Femur (tissue), 1 donor: ENCODE measurements at regions not wholly inside any gene's neighbourhood (a gene's known extent, or its start where the extent isn't known, plus 50 kb on each side); places are given as distances from the start of the nearest gene placed in this dataset.
"Not testable (repeated sequence)": the region's sequence is repeated elsewhere in the genome, so short reads cannot be mapped to it uniquely, and the experiment has no call there.

Experiments
- DNase-seq: peaks from one replicate; pipeline ENCODE4 v3.0.0-alpha.2; 2017

DNA sequence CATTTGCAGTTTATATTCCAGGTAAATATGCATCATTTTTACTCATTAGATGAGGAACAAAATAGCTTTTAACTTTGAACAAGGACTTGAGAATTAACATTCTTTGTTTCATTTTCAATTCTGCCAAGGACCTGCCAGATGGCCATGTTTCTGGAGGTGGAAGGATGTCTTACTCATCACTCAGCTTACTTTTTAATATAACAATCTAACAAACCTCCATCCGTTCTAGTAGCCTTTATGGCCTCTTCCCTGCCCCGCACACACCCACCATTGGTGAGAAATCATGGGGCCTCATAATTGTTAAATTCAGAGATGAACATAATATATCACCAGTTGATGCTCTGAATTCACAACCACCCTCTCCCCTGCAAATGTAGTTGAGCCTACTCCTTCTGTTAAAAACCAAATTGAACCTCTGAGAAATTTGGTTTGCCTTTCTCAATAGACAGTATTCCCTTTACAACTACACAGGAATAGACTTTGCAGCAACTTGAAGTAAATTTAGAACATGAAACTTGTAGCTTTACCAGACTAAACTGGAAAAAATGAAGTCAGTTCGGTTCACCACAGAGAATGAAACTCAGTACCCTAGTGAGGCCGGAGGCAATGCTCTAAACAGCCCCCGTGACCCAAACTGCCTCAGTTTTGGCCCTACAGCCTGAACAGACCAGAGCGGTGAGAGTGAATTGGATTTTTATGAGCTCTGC, 50.1 kb upstream of the ACSL4 start:
- DNase-seq, result no peak

DNA sequence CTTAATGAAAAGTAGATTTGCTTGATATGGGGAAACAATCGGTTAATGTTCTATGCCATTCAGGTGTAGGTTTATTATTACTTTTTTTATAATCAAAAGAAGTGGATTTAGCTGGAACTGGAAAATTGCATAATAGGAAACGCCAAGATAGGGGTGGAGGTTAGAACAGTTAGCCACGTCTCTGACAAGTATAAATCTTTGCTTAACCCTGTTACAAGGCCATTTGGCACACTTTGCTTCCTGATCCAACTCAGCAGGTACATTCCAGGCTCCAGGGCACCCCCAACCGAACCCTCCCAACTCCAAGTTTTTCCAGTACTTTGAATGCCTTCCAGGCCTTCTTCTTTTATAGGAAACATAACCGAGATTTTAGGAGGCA, 50.6 kb upstream of the ACSL4 start:
- no peak for DNase-seq

DNA sequence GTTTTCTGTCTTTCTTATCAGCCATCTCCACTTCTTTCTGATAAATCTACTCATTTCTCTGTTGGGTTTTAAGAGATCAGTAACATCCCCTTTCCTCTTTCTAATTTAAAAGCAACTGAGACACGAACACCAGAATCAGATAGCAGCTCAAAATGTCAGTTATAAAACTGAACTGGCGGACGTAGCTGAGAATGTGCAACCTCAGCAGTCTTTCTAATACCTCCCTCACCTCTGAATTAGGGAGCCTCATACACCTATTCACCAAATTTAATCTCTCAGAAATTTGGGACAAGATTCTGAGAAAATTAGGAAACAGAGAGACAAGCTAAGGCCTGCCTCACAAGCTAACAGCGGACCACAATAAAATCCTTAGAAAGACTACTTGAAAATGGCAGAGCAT, 52.0 kb upstream of the ACSL4 start:
- no peak for DNase-seq

DNA sequence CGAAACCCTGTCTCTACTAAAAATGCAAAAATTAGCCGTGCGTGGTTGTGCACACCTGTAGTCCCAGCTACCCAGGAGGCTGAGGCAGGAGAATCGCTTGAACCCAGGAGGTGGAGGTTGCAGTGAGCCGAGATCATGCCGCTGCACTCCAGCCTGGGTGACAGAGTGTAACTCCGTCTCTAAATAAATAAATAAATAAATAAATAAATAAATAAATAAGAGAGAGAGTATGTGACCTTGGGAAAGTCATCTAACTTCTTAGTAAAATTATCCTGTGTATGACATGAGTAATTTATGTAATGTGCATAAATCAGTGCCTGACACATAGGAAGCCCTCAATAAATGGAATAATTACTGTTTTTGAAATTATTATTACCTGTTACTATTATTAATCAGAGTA, 57.5 kb upstream of the ACSL4 start:
- DNase-seq, result not testable (repeated sequence)

DNA sequence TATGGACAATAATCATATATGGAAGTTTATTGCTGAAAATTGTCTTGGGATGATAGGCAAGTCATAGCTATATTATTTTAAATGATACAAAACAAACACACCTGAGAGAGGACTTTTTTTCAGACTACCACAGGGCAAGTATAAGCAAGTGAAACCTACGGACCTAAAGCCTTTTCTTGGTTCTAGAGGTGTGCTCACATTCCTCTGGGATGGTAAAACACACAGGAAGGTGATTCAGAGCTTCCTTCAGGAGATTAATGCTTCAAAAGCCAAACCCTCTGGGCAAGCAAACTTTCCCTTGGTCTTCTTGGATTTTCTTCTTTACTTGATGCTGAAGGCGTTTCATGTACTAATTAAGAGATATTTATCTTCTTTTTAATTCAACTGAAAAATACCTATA, 60.1 kb upstream of the ACSL4 start:
- DNase-seq, result no peak

DNA sequence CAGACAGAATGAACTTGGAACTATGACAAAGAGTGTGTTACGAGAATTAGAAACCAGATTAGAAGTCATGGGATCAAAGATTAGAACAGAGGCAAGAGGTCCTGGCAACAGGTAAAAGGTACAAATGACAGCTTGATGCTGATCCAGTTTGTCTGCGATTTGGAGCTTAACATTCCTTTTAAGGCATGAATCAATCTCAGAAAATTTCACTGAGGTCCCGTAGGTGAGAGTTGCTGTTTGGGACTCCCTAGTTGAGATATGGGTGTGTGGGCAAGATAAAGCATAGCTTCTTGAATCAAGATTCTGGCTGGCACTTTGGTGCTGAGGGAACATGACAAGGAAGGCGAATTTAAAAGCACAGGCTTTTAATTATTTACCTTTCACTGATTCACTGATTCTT, 62.6 kb upstream of the ACSL4 start:
- DNase-seq, result no peak

DNA sequence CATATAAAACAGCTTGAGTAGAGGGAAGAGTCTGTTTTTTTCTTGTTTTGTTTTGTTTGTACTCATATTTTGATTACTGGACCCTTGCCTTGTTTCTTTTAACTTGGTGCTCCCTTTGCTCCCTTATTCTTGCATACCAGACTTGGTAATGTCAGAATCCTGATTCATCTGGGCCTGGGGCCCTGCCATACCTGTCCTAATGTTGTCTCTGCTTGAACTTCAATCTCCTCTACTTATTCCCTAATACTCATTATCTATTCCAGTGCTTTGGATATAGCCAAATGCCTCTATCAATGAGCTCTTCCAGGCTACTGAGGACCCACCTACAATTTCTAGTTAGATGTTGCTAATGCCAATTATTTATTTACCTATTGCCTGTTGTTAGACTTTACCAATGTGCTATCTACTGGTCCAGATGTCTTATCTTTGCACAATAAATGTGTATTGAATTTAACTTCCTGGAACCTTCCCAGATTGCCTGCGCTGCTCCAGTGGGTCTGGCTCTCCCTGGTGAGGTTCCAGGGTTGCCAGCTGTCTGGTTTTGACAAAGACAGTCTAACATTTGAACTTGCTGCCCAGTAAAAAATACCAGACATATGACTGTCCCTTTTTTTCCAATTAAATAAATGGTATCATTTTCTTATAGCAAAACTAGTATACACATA, 64.4 kb upstream of the ACSL4 start:
- no peak for DNase-seq

DNA sequence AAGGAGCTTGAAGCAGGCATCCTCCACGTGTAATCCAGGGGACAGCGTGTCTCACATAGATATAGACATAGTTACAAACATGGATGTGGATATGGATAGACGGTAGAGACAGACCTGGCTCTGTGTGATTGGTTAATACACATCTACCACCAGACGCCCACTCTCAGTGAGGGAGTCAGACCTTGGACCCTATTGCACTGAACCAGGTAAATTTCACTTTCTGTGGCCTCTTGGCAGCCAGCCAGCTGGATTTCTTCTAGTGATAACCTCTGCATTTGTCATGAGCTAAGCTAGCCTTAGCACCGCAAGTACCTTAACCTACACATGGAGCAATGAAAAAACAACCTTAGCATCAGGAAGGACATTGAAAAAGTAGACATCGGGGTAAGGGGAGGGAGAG, 79.2 kb upstream of the ACSL4 start:
- no peak for DNase-seq

DNA sequence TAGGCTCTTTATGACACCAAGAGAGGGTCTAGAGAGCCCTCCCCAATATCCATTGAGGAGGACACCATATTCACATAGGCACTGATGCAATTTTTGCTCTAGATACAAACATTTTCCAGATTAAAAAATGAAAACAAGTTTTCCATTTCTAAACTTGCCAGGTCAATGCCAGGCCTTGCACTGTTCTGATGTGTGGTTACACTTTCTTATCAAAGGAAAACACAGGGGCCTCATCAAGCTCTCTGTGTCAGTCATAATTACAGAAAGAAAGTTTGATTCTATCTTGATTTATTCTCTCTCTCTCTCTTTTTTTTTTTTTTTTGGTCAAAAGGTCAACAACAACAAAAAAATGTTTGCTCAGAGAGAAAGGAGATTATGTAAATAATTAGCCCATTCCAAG, 80.2 kb upstream of the ACSL4 start:
- DNase-seq, result no peak

DNA sequence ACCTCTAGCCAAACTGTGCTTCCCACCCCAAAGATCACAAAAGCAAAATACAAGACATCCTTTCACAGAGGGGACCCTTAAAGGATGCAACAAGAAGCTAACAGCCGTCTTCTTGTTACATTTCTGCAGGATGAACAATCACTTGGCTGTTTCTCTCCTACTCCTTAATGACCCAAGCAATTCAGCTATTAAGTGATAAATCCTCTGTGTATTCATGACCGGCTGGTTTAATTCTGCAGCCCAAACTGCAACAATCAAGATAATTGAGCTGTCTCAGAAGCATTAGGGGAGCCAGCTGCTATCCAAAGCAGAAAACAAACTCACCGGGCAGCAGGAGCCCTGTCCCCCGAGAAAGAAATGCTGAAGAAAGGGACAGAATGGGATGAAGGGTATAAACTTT, 85.9 kb upstream of the ACSL4 start:
- no peak for DNase-seq

DNA sequence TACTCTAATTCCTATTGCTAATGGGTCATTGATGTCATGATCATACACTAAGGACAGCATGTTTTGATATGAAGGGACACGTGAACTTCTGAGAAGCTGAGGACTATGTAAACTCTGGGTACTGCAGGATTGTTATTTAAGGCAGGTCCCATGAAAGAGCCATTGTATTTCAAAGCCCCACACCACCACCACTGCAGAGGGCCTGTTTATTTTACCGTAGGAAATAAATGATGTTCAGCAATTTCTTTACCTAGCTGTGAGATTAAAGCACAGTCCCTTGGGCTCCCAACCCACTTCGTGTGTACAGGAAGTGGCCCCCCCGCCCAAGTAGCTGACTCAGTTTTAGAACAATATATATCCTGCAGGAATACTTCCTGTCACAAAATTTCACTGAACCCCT, 89.8 kb upstream of the ACSL4 start:
- no peak for DNase-seq

DNA sequence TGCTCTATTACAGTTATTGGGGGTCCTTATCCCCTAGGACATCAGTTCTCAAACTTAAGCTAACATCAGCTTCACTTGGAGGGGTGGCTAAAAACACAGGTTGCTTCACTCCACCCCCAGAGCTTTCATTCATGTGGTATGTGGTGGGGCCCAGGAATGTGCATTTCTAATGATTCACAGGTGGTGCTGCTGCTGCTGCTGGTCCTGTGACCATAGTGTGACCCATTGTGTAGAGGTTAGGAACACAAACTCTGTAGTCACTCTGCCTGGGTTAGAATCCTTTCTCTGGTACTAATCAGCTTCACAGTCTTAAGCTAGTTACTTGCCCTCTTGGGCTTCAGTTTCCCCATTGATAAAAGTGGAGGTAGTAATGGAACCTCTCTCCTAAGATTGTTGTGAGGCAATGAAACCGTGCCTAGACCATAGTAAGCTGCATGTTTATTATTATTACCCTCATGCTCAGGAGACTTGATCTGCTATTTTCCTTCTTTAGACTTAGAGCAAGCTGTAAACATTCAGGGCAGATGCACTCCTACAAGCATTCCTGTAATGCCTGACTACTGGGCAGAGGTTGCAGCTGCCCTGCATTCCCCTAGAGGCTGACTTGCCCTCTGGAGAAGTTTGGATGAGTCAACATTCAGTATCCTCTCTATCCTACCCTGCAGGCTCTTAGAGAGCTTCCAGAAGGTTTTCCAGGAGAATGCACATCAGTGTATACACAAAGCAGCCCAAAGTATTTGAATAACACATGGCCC, 94.1 kb upstream of the ACSL4 start:
- DNase-seq, result no peak

DNA sequence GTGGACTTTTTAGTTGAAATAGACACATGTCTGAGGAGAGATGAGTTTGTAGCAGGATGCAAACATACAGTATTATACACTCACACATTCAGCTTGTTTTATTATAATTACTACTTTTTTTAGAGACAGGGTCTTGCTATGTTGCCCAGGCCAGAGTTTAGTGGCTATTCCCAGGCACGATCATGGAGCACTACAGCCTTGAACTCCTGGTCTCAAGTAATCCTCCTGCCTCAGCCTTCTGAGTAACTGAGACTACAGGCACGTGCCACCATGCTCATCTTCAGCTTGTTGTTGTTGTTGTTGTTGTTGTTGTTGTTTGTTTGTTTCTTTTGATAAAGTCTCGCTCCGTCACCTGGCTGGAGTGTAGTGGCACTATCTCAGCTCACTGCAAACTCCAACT, 94.7 kb upstream of the ACSL4 start:
- no peak for DNase-seq

DNA sequence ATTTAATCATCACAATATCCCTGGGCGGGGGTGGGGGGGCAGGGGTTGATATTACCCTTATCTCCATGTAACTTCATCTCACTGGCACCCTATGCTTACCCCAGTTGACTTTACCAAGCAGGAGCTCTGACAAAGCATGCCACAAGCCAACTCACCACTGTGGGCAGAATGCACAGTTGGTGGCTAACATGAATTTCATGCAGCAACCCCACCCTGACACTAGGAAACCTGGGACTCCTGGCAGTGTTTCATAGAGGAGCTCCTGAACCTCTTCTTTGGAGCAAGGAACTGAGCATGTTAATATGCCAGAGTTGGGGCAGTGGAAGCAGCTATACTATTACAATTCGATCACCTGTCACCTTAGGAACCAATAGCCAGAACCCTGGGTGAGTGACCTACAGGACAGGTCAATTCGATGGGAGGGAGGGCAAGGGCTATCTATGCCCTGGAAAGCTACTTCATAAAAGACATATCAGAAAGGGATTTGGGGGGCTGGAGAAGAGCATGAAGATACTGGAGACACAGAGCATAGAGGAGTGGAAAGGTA, 97.2 kb upstream of the ACSL4 start:
- no peak for DNase-seq

DNA sequence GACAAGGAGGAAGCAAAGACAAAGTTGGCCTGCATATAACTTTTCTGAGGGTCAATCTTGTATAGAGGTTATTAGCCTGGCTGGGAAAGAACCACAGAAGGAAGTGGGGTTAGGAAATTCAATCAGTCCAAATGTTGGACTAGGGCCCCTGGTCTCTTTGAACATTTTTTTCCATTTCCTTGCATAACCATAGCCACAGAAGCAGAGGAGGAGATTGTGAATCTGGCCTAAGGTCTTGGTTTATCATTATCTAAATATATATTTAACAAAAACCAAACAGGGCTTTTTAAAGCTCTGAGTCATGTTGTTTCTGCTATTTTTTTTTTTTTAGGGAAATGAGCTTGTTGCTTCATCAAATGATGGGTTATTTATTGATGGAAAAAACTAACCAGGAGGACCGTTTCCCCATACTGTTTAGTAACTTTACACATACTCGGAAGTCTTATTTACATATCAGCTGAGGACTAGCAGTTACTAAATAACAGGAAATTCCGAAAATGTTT, 97.7 kb upstream of the ACSL4 start:
- no peak for DNase-seq

DNA sequence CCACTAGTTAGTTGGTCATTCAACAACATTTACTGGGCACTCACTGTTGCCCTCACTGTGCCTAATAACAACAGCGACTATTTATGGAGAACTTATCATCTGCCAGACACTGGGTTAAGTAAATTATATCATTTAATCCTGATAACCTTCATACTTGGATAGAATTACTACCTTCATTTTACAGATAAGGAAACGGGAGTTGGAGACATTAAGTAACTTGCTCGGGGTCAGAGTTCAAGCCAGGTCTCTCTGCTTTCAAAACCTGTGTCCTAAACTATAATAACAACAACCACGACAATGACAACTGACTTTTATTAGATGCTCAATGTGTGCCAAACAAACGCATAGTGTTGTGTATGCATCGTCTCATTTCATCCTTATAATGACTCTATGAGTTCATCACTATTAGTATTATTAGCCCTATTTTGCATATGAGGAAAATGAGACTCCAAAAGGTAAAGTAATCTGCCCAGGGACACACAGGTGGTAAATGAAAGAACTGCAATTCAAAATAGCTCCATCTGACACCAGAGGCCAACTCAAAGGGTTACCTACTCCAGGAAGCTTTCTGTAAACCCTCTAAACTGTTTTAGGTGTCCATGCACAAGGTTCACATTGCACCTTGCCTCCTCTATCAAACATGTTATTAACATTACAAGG, 98.4 kb upstream of the ACSL4 start:
- DNase-seq, result no peak

DNA sequence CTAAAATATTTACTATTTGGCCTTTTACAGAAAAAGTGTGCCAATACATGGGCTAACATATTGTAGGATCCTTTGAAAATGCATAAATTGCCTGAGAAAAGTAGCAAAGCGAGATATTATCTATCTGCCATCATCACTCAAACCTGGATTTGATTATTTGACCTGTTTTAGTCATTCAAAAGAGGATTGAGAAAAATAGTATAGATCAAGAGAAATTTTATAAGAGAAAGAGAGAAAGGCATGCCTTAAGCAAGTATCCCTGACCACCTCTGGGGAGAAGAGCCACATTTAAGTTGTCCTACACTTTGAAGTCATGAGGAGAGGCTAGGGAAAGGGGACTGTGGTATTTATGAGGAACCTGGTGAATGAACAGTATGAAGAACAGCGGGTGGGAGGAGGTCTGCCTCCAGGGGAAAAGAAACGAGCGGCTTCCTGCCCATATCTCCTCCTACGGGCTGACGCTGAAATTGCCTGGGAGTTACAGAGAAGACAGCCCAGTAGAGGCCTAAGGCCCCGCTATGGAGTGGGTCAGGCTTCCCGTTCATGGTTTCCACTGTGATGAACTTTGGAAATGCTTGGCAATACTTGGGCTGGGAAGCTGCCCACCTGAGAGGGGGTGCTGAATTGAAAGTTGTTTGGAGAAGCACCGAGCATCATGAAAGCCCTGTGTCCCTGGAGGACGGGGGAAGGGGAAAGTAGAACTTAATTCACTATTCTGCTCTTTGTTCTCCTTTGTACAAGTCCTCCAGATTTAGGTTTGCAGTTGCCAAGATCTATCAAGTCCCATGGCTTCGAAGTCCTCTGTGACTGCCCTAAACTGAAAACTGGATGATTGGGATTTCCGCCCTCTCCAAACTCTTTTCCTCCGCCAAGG, 106.9 kb upstream of the ACSL4 start:
- DNase-seq, result peak; percentile 23

DNA sequence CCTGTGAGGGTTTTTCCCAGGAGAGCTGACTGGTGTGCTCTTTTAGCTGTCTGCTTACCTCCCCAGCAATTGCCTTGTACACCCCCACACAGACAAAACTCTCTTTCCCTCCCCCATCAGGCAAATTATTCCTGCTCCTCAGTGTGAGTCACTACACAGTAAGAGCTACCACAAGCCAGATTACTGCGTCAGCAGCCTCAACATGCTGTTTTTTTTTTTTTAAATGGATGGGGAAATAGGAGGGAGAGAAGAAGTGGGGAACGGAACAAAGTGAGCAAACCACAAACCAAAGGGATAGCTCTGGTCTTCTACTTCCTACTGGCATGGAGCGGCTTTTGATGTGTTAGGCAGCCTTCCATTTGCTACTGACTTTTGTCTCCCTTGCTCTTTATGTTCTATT, 107.5 kb upstream of the ACSL4 start:
- DNase-seq, result peak; percentile 25

DNA sequence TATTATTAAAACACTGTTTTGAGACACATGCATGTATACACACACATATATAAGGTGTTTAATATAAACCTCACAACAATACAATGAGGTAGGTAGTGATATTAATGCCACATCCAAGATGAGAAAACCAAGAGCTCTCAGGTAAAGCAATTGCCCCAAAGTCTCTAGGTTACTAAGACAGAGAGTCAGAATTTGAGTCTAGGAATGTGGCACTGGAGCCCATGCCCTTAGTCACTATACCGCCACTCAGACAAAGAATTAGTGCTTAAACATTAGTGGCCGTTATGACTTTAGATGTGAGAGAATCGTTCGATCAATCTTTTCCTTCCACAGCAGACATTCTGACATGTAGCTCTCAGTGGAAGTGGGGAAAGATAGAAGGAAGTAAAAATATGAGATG, 108.2 kb upstream of the ACSL4 start:
- DNase-seq, result no peak

DNA sequence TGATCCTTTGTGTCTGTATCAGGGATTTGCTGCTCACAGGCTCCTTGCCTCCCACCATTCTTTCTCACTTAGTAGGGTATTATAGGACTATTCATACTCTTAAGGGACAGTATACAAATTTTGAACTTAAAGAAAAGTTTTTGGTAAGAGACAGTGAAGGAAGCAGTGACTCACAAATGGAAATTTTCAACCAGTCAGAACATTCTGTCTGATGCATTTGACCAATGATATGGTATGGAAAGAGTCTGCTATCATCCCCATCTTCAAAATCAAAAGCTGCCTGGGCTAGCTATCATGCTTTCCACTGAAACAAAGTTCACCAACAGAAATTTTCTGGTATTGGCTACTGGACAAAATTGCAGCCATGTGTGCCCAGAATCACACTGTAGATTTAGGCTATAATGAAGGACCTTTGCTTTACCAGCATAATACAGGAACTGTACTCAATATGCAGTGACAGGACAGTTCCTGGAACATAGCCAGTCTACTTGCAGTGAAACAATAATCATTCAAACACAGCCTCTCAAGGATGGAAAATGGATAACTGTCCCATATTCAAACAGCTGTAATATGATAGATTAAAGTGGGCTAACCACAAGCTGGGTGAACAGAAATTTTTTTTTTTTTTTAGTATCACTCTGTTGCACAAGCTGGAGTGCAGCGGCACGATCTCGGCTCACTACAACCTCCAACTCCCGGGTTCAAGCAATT, 109.0 kb upstream of the ACSL4 start:
- no peak for DNase-seq

DNA sequence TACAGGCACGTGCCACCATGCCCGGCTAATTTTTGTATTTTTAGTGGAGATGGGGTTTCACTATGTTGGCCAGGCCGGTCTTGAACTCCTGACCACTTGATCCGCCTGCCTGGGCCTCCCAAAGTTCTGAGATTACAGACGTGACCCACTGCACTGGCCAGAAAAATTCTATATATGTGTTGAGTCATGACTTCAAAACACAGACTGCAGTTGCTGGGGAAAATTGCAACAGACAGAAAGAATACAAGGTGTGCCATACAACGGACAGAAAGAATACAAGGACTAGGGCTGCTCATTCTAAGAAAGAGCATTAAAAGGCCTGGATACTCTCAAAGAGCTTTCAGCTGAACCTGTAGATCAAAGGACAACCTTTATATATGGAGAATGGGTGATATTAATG, 109.6 kb upstream of the ACSL4 start:
- no peak for DNase-seq
